CD4-positive, alpha-beta T cell (primary cell): ENCODE measurements at regions not wholly inside any gene's neighbourhood (a gene's known extent, or its start where the extent isn't known, plus 50 kb on each side); places are given as distances from the start of the nearest gene placed in this dataset.

Experiments
- ATAC-seq: fragments of 200-7000 bp; cut with Tn5 transposase; one replicate; pipeline ENCODE4 v1.10.0; 2022; ENCODE audit warnings: mild to moderate bottlenecking; ENCODE audit not compliant: poor library complexity
- CTCF ChIA-PET: fragments of 350-600 bp; sonication (Branson Sonifier 250); formaldehyde crosslinking; loops from one replicate; lab custom pipeline; 2021; ENCODE audit warnings: antibody characterized with exemption, inconsistent platforms; lab: Charles Lee
- POLR2A ChIA-PET: fragments of 350-600 bp; sonication (Branson Sonifier 250); formaldehyde crosslinking; loops from one replicate; lab custom pipeline; 2021; ENCODE audit warnings: antibody characterized with exemption, inconsistent platforms; lab: Charles Lee
- DNase-seq, 14 experiments: peaks; one replicate each; pipeline ENCODE4 v3.0.0-alpha.2; 2013 to 2020; ENCODE audit warnings: mixed read lengths in 2 of 14
- H3K27ac ChIP-seq, 2 donors: one replicate each; pipeline versions ENCODE4 v1.5.1 to v1.7.0; 2013; ENCODE audit warnings: low read length in 2 of 2, low read depth in 1 of 2, mild to moderate bottlenecking in 1 of 2
- H3K27me3 ChIP-seq, 2 experiments: 1 replicate in 1 of 2; 2 replicates in 1 of 2; pipeline versions ENCODE4 v1.6.1 to v1.7.0; 2013; ENCODE audit warnings: low read length in 2 of 2, control low read depth in 1 of 2, mild to moderate bottlenecking in 1 of 2, moderate library complexity in 1 of 2; ENCODE audit not compliant: insufficient read depth in 2 of 2, control insufficient read depth in 1 of 2
- H3K36me3 ChIP-seq: one replicate; pipeline ENCODE4 v1.6.1; 2013; ENCODE audit warnings: low read length, control low read depth; ENCODE audit not compliant: insufficient read depth
- H3K4me1 ChIP-seq: one replicate; pipeline ENCODE4 v1.6.1; 2013; ENCODE audit warnings: low read length, control low read depth; ENCODE audit not compliant: insufficient read depth
- H3K4me3 ChIP-seq: one replicate; pipeline ENCODE4 v1.5.1; 2013; ENCODE audit warnings: mild to moderate bottlenecking, low read length, moderate library complexity
- H3K9me3 ChIP-seq, 2 experiments: 1 replicate in 1 of 2; 2 replicates in 1 of 2; pipeline versions ENCODE4 v1.6.1 to v1.7.0; 2013; ENCODE audit warnings: low read length in 2 of 2, mild to moderate bottlenecking in 2 of 2, control low read depth in 1 of 2, moderate library complexity in 1 of 2; ENCODE audit not compliant: control insufficient read depth in 1 of 2, insufficient read depth in 1 of 2
- H3K27ac Mint-ChIP-seq: one replicate; pipeline ENCODE4 v1.8.0; 2020; ENCODE audit warnings: mixed read lengths
- H3K27me3 Mint-ChIP-seq: one replicate; pipeline ENCODE4 v1.8.0; 2021; ENCODE audit warnings: mixed read lengths
- H3K36me3 Mint-ChIP-seq: one replicate; pipeline ENCODE4 v1.8.0; 2021; ENCODE audit warnings: low read depth, mixed read lengths
- H3K4me1 Mint-ChIP-seq: one replicate; pipeline ENCODE4 v1.8.0; 2021; ENCODE audit warnings: low read depth, mixed read lengths
- H3K4me3 Mint-ChIP-seq: one replicate; pipeline ENCODE4 v1.8.0; 2020; ENCODE audit warnings: mild to moderate bottlenecking, mixed read lengths
- H3K9me3 Mint-ChIP-seq: one replicate; pipeline ENCODE4 v1.8.0; 2020; ENCODE audit warnings: mixed read lengths
- CTCF ChIP-seq: fragments of 200-600 bp; IDR thresholded peaks from one replicate; pipeline ENCODE4 v1.8.0; 2022; ENCODE audit warnings: antibody characterized with exemption, mild to moderate bottlenecking
- intact Hi-C, 2 experiments: fragments of 100-400 bp; cut with DNase I in 1 of 2; cut with micrococcal nuclease in 1 of 2; formaldehyde crosslinking; loops; one replicate each; pipeline versions ENCODE4 v1.15.1 to v1.9.0; 2023 to 2025; cut with DNase I, micrococcal nuclease

- TF ChIP-seq CTCF, result no peak
- no peaks in the 10 kb centered on the region for H3K4me1 ChIP-seq
- Mint-ChIP-seq H3K27me3 (no peaks in the 10 kb centered on the region), H3K4me1 (no peaks in the 10 kb centered on the region), H3K27ac (no peak overlapping the region), H3K4me3 (no peak overlapping the region), H3K9me3 (peaks cover 5% of the 10 kb centered on the region), H3K36me3 (no peaks in the 10 kb centered on the region)
- H3K27ac ChIP-seq, result no peak overlapping the region
- no peaks in the 10 kb centered on the region for H3K36me3 ChIP-seq
- H3K9me3 ChIP-seq, result no peaks in the 10 kb centered on the region
- ChIA-PET CTCF (no interaction called here), POLR2A (no interaction called here)
- DNase-seq, result no peak
- H3K27me3 ChIP-seq, result no peaks in the 10 kb centered on the region
- no peak for ATAC-seq
- intact Hi-C loops, result no loop called here
- no peak overlapping the region for H3K4me3 ChIP-seq
Observed at GRCh38 chr4:65834707-65835106, 164.4 kb upstream of the EPHA5 start.

GRCh38 chr4:65831828-65832227 lies 161.5 kb upstream of the EPHA5 start:
- TF ChIP-seq CTCF, result no peak
- Histone ChIP-seq H3K9me3 (no peaks in the 10 kb centered on the region), H3K4me3 (no peak overlapping the region), H3K36me3 (no peaks in the 10 kb centered on the region), H3K4me1 (no peaks in the 10 kb centered on the region), H3K27me3 (no peaks in the 10 kb centered on the region), H3K27ac (no peak overlapping the region)
- Mint-ChIP-seq H3K4me1 (no peaks in the 10 kb centered on the region), H3K27me3 (no peaks in the 10 kb centered on the region), H3K9me3 (peaks cover 8% of the 10 kb centered on the region), H3K4me3 (no peak overlapping the region), H3K36me3 (no peaks in the 10 kb centered on the region), H3K27ac (no peak overlapping the region)
- ChIA-PET CTCF (no interaction called here), POLR2A (no interaction called here)
- no peak for ATAC-seq
- intact Hi-C loops, result no loop called here
- DNase-seq, result no peak

GRCh38 chr4:65825116-65825753 lies 154.9 kb upstream of the EPHA5 start:
- CTCF ChIA-PET, result no interaction called here
- no peak overlapping the region for H3K4me3 Mint-ChIP-seq

More at GRCh38 chr4:65825116-65825753, 154.9 kb upstream of the EPHA5 start:
- Mint-ChIP-seq H3K27me3 (no peaks in the 10 kb centered on the region), H3K4me1 (no peaks in the 10 kb centered on the region), H3K27ac (no peak overlapping the region), H3K36me3 (no peaks in the 10 kb centered on the region), H3K9me3 (peaks cover 8% of the 10 kb centered on the region)
- H3K9me3 ChIP-seq, result no peaks in the 10 kb centered on the region
- H3K27me3 ChIP-seq, result no peaks in the 10 kb centered on the region
- H3K36me3 ChIP-seq, result no peaks in the 10 kb centered on the region
- H3K27ac ChIP-seq, result no peak overlapping the region
- DNase-seq (no peak), ATAC-seq (no peak)
- intact Hi-C loops, result no loop called here
- no peak overlapping the region for H3K4me3 ChIP-seq
- POLR2A ChIA-PET, result no interaction called here
- no peak for TF ChIP-seq CTCF
- no peaks in the 10 kb centered on the region for H3K4me1 ChIP-seq
